ENCODE measurements at regions not wholly inside any gene's neighbourhood (a gene's known extent, or its start where the extent isn't known, plus 50 kb on each side); places are given as distances from the start of the nearest gene placed in this dataset.

DNA sequence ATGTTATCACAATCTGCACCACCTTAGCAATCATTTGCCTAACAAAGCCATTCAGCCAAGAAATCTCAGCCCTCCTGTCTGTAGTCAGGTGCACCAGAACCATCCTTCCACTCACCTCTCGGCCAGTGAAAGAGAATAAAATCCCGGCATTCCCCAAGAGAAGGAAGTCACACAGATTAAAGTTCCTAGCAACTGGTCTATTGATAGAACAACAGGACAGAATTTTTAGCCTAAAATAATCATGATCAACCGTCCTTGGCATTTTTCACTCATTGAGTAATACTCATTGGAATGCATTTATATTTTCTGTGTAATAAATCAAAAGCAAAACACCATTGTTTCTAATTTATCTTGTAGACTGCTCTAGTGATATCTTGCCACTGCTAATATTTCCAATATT lies 85.7 kb upstream of the CDH4 start:
- TF ChIP-seq, protein P1, sequence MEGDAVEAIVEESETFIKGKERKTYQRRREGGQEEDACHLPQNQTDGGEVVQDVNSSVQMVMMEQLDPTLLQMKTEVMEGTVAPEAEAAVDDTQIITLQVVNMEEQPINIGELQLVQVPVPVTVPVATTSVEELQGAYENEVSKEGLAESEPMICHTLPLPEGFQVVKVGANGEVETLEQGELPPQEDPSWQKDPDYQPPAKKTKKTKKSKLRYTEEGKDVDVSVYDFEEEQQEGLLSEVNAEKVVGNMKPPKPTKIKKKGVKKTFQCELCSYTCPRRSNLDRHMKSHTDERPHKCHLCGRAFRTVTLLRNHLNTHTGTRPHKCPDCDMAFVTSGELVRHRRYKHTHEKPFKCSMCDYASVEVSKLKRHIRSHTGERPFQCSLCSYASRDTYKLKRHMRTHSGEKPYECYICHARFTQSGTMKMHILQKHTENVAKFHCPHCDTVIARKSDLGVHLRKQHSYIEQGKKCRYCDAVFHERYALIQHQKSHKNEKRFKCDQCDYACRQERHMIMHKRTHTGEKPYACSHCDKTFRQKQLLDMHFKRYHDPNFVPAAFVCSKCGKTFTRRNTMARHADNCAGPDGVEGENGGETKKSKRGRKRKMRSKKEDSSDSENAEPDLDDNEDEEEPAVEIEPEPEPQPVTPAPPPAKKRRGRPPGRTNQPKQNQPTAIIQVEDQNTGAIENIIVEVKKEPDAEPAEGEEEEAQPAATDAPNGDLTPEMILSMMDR (IDR thresholded peaks at IDR 0.05), result no peak
- TF ChIP-seq, protein P2, sequence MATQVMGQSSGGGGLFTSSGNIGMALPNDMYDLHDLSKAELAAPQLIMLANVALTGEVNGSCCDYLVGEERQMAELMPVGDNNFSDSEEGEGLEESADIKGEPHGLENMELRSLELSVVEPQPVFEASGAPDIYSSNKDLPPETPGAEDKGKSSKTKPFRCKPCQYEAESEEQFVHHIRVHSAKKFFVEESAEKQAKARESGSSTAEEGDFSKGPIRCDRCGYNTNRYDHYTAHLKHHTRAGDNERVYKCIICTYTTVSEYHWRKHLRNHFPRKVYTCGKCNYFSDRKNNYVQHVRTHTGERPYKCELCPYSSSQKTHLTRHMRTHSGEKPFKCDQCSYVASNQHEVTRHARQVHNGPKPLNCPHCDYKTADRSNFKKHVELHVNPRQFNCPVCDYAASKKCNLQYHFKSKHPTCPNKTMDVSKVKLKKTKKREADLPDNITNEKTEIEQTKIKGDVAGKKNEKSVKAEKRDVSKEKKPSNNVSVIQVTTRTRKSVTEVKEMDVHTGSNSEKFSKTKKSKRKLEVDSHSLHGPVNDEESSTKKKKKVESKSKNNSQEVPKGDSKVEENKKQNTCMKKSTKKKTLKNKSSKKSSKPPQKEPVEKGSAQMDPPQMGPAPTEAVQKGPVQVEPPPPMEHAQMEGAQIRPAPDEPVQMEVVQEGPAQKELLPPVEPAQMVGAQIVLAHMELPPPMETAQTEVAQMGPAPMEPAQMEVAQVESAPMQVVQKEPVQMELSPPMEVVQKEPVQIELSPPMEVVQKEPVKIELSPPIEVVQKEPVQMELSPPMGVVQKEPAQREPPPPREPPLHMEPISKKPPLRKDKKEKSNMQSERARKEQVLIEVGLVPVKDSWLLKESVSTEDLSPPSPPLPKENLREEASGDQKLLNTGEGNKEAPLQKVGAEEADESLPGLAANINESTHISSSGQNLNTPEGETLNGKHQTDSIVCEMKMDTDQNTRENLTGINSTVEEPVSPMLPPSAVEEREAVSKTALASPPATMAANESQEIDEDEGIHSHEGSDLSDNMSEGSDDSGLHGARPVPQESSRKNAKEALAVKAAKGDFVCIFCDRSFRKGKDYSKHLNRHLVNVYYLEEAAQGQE (IDR thresholded peaks at IDR 0.05; ENCODE audit: insufficient read depth in 1 of 2, low read depth in 2 of 2, low read length in 1 of 2), result no peak

Data from Panc1 (cell line).